ENCODE measurements at regions not wholly inside any gene's neighbourhood (a gene's known extent, or its start where the extent isn't known, plus 50 kb on each side); places are given as distances from the start of the nearest gene placed in this dataset.
"Not testable (repeated sequence)": the region's sequence is repeated elsewhere in the genome, so short reads cannot be mapped to it uniquely, and the experiment has no call there.

- DNase-seq: not testable (repeated sequence)
These were observed 163.5 kb upstream of the PLGLB2 start for GRCh38 chr2:87584268-87584906.

GRCh38 chr2:87587934-87588333 is 160.0 kb upstream of the PLGLB2 start:
- DNase-seq: not testable (repeated sequence)

GRCh38 chr2:87592974-87593373 is 154.9 kb upstream of the PLGLB2 start:
- not testable (repeated sequence) for DNase-seq

GRCh38 chr2:87593784-87594610 is 153.9 kb upstream of the PLGLB2 start:
- peak; percentile 58 for DNase-seq

- not testable (repeated sequence) for DNase-seq
These were observed 153.3 kb upstream of the PLGLB2 start for GRCh38 chr2:87594611-87594992.

- not testable (repeated sequence) for DNase-seq
These were observed 152.9 kb upstream of the PLGLB2 start for GRCh38 chr2:87595017-87595416.

GRCh38 chr2:87600961-87601360 is 146.9 kb upstream of the PLGLB2 start:
- DNase-seq: not testable (repeated sequence)

- not testable (repeated sequence) for DNase-seq
These were observed 145.8 kb upstream of the PLGLB2 start for GRCh38 chr2:87602118-87602517.

GRCh38 chr2:87602728-87603127 is 145.2 kb upstream of the PLGLB2 start:
- not testable (repeated sequence) for DNase-seq

GRCh38 chr2:87603418-87604278 is 144.2 kb upstream of the PLGLB2 start:
- not testable (repeated sequence) for DNase-seq

GRCh38 chr2:87604279-87604818 is 143.5 kb upstream of the PLGLB2 start:
- not testable (repeated sequence) for DNase-seq

- DNase-seq: not testable (repeated sequence)
These were observed 142.9 kb upstream of the PLGLB2 start for GRCh38 chr2:87604980-87605379.

GRCh38 chr2:87608377-87609166 is 139.3 kb upstream of the PLGLB2 start:
- not testable (repeated sequence) for DNase-seq

- DNase-seq: not testable (repeated sequence)
These were observed 136.9 kb upstream of the PLGLB2 start for GRCh38 chr2:87610974-87611373.

- not testable (repeated sequence) for DNase-seq
These were observed 136.5 kb upstream of the PLGLB2 start for GRCh38 chr2:87611416-87611815.

GRCh38 chr2:87611956-87612355 is 135.9 kb upstream of the PLGLB2 start:
- DNase-seq: not testable (repeated sequence)

- not testable (repeated sequence) for DNase-seq
These were observed 133.0 kb upstream of the PLGLB2 start for GRCh38 chr2:87614829-87615434.

- not testable (repeated sequence) for DNase-seq
These were observed 128.8 kb upstream of the PLGLB2 start for GRCh38 chr2:87619121-87619520.

GRCh38 chr2:87621139-87621538 is 126.7 kb upstream of the PLGLB2 start:
- not testable (repeated sequence) for DNase-seq

GRCh38 chr2:87622720-87623119 is 125.2 kb upstream of the PLGLB2 start:
- DNase-seq: not testable (repeated sequence)

All from CD4-positive, alpha-beta T cell treated with Interleukin-10 for 1 hour (primary cell).